B cell (primary cell): ENCODE measurements at regions not wholly inside any gene's neighbourhood (a gene's known extent, or its start where the extent isn't known, plus 50 kb on each side); places are given as distances from the start of the nearest gene placed in this dataset.

ENCODE experiments used
- CTCF ChIP-seq: fragments of 200-600 bp; IDR thresholded peaks from one replicate; pipeline ENCODE4 v1.8.0; 2022; ENCODE audit warnings: antibody characterized with exemption, mild to moderate bottlenecking
- EZH2 ChIP-seq: IDR thresholded peaks from 2 replicates; pipeline ENCODE4 v1.6.1; 2012; ENCODE audit warnings: borderline replicate concordance, low read depth, mild to moderate bottlenecking, moderate library complexity, low read length; ENCODE audit not compliant: insufficient read depth, poor library complexity, severe bottlenecking

GRCh38 chr5:29930316-29930715, 1263.2 kb upstream of the CDH6 start:
- TF ChIP-seq CTCF (no peak), EZH2 (no peak)
